ENCODE measurements at regions not wholly inside any gene's neighbourhood (a gene's known extent, or its start where the extent isn't known, plus 50 kb on each side); places are given as distances from the start of the nearest gene placed in this dataset.
"Not testable (repeated sequence)": the region's sequence is repeated elsewhere in the genome, so short reads cannot be mapped to it uniquely, and the experiment has no call there.

GRCh38 chr9:106233116-106233515, 538.8 kb downstream of the TMEM38B start:
- intact Hi-C loops (cut with micrococcal nuclease) (no loop called here), dilution Hi-C loops (cut with MboI; ENCODE audit: extremely low pct_ligation_motif_present, low sequenced_read_pairs) (no loop called here)
- H3K4me2 ChIP-seq (ENCODE audit: insufficient read depth, low read length): no peak overlapping the region
- no peak overlapping the region for H2AFZ ChIP-seq (ENCODE audit: low read depth, low read length)
- FAIRE-seq (no peak), DNase-seq (ENCODE audit: low read depth, low spot score) (no peak)
- no peak overlapping the region for H3K27ac ChIP-seq (ENCODE audit: insufficient read depth, low read depth, low read length)
- H3K4me3 ChIP-seq (replicated peaks in 1 of 3; ENCODE audit: insufficient read depth in 1 of 3, low read depth in 1 of 3, low read length in 3 of 3): no peak overlapping the region
- H3K4me1 ChIP-seq (ENCODE audit: control insufficient read depth, extremely low read depth, insufficient read depth, low read length): no peaks in the 10 kb centered on the region
- peaks cover 3% of the 10 kb centered on the region for H3K9me3 ChIP-seq (replicated peaks; ENCODE audit: control insufficient read depth, insufficient read depth, low read length)
- no peaks in the 10 kb centered on the region for H4K20me1 ChIP-seq (replicated peaks; ENCODE audit: control insufficient read depth, extremely low read depth, insufficient read depth, low read length)
- ChIA-PET CTCF (interaction anchor here (1.7 kb wide), 1 partner anchor 10 kb away, joined by 4 read pairs; no protein-coding TSS in a partner anchor), POLR2A (no interaction called here)
- no peaks in the 10 kb centered on the region for H3K27me3 ChIP-seq (ENCODE audit: control insufficient read depth in 2 of 2, insufficient read depth in 2 of 2, low read length in 2 of 2)
- H3K9ac ChIP-seq (replicated peaks; ENCODE audit: extremely low read depth, insufficient read depth, low read length): no peak overlapping the region
- BruUV-seq (replicated peaks): no TSS peak
- H3K79me2 ChIP-seq (ENCODE audit: control insufficient read depth, insufficient read depth, low read length): no peaks in the 10 kb centered on the region
- H3K36me3 ChIP-seq (ENCODE audit: control insufficient read depth in 2 of 2, extremely low read depth in 1 of 2, insufficient read depth in 2 of 2, low read length in 2 of 2): no peaks in the 10 kb centered on the region
- no peaks in the 10 kb centered on the region for H3K9me1 ChIP-seq (replicated peaks; ENCODE audit: control insufficient read depth, extremely low read depth, insufficient read depth, low read length)
- TF ChIP-seq JUN (IDR thresholded peaks at IDR 0.05; ENCODE audit: borderline replicate concordance, insufficient read depth, insufficient read length, low read depth): no peak
- no peak for TF ChIP-seq POLR2AphosphoS5 (IDR thresholded peaks at IDR 0.05; ENCODE audit: insufficient read depth, low read depth, low read length)
- TF ChIP-seq, protein P1, sequence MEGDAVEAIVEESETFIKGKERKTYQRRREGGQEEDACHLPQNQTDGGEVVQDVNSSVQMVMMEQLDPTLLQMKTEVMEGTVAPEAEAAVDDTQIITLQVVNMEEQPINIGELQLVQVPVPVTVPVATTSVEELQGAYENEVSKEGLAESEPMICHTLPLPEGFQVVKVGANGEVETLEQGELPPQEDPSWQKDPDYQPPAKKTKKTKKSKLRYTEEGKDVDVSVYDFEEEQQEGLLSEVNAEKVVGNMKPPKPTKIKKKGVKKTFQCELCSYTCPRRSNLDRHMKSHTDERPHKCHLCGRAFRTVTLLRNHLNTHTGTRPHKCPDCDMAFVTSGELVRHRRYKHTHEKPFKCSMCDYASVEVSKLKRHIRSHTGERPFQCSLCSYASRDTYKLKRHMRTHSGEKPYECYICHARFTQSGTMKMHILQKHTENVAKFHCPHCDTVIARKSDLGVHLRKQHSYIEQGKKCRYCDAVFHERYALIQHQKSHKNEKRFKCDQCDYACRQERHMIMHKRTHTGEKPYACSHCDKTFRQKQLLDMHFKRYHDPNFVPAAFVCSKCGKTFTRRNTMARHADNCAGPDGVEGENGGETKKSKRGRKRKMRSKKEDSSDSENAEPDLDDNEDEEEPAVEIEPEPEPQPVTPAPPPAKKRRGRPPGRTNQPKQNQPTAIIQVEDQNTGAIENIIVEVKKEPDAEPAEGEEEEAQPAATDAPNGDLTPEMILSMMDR (IDR thresholded peaks at IDR 0.05; ENCODE audit: extremely low read depth in 1 of 2, insufficient read depth in 1 of 2, low read depth in 1 of 2, low read length in 2 of 2): no peak
- no peak for TF ChIP-seq POLR2A (IDR thresholded peaks at IDR 0.05; ENCODE audit: low read depth, low read length)
- no peak for TF ChIP-seq EZH2 (IDR thresholded peaks at IDR 0.05; ENCODE audit: borderline replicate concordance, low read depth, low read length, severe bottlenecking)
- TF ChIP-seq MYC (IDR thresholded peaks at IDR 0.05; ENCODE audit: low read depth, low read length): no peak
- TF ChIP-seq GATA2 (IDR thresholded peaks at IDR 0.05; ENCODE audit: insufficient read depth, insufficient read length, low read depth, low read length): no peak

GRCh38 chr9:106260908-106261307, 566.6 kb downstream of the TMEM38B start:
- CTCF ChIA-PET; H3K4me1 ChIP-seq (ENCODE audit: control insufficient read depth, extremely low read depth, insufficient read depth, low read length); H3K27me3 ChIP-seq (ENCODE audit: control insufficient read depth in 2 of 2, insufficient read depth in 2 of 2, low read length in 2 of 2); BruUV-seq (replicated peaks); intact Hi-C loops (cut with micrococcal nuclease); H3K36me3 ChIP-seq (ENCODE audit: control insufficient read depth in 2 of 2, extremely low read depth in 1 of 2, insufficient read depth in 2 of 2, low read length in 2 of 2); H3K9me1 ChIP-seq (replicated peaks; ENCODE audit: control insufficient read depth, extremely low read depth, insufficient read depth, low read length); H3K4me2 ChIP-seq (ENCODE audit: insufficient read depth, low read length); H3K9ac ChIP-seq (replicated peaks; ENCODE audit: extremely low read depth, insufficient read depth, low read length); H3K9me3 ChIP-seq (replicated peaks; ENCODE audit: control insufficient read depth, insufficient read depth, low read length); H3K79me2 ChIP-seq (ENCODE audit: control insufficient read depth, insufficient read depth, low read length); H4K20me1 ChIP-seq (replicated peaks; ENCODE audit: control insufficient read depth, extremely low read depth, insufficient read depth, low read length); DNase-seq (ENCODE audit: low read depth, low spot score); H3K27ac ChIP-seq (ENCODE audit: insufficient read depth, low read depth, low read length); FAIRE-seq; H3K4me3 ChIP-seq (replicated peaks in 1 of 3; ENCODE audit: insufficient read depth in 1 of 3, low read depth in 1 of 3, low read length in 3 of 3); dilution Hi-C loops (cut with MboI; ENCODE audit: extremely low pct_ligation_motif_present, low sequenced_read_pairs); H2AFZ ChIP-seq (ENCODE audit: low read depth, low read length); POLR2A ChIA-PET: not testable (repeated sequence)
